IMR-90 (cell line): ENCODE measurements at regions not wholly inside any gene's neighbourhood (a gene's known extent, or its start where the extent isn't known, plus 50 kb on each side); places are given as distances from the start of the nearest gene placed in this dataset.

ENCODE experiments used
- ATAC-seq: fragments of 200-7000 bp; cut with Tn5 transposase; 2 replicates; pipeline ENCODE4 v1.9.1; 2020; ENCODE audit warnings: low read depth, mild to moderate bottlenecking, moderate library complexity
- BruUV-seq: library from RNA; stranded (reverse); fragments of 400-500 nt; replicated peaks from 2 replicates; lab custom pipeline; 2021; lab: Mats Ljungman, UMichigan
- CTCF ChIA-PET: fragments of 300-600 bp; formaldehyde crosslinking; extraction: SDS; loops from one replicate; lab custom pipeline; 2021; ENCODE audit warnings: antibody characterized with exemption; lab: Yijun Ruan, JAX
- POLR2A ChIA-PET: fragments of 300-600 bp; sonication (Branson Sonifier 250); formaldehyde crosslinking; loops from one replicate; lab custom pipeline; 2022; ENCODE audit warnings: antibody characterized with exemption; ENCODE audit not compliant: unreplicated experiment; lab: Charles Lee
- DNase-seq: peaks from one replicate; pipeline ENCODE4 v3.0.0; 2013
- H2AFZ ChIP-seq: replicated peaks from 2 replicates; pipeline ENCODE3; 2013; ENCODE audit warnings: low read length, mild to moderate bottlenecking; ENCODE audit not compliant: poor library complexity
- H2AK5ac ChIP-seq: 2 replicates; pipeline ENCODE4 v1.6.1; 2013; ENCODE audit warnings: low read depth, low read length, inconsistent platforms
- H2AK9ac ChIP-seq: replicated peaks from 2 replicates; pipeline ENCODE3; 2013; ENCODE audit warnings: mild to moderate bottlenecking, low read depth, low read length, moderate library complexity; ENCODE audit not compliant: poor library complexity
- H2BK120ac ChIP-seq: 2 replicates; pipeline ENCODE4 v1.6.1; 2013; ENCODE audit warnings: low read depth, low read length, inconsistent platforms
- H2BK15ac ChIP-seq: 3 replicates; pipeline ENCODE4 v1.6.1; 2013; ENCODE audit warnings: low read depth, low read length, inconsistent platforms
- H2BK20ac ChIP-seq: 2 replicates; pipeline ENCODE4 v1.6.1; 2013; ENCODE audit warnings: low read depth, mild to moderate bottlenecking, inconsistent platforms, low read length, moderate library complexity
- H2BK5ac ChIP-seq: 2 replicates; pipeline ENCODE4 v1.6.1; 2013; ENCODE audit warnings: mild to moderate bottlenecking, low read depth, low read length, inconsistent platforms; ENCODE audit not compliant: poor library complexity, severe bottlenecking
- H3K14ac ChIP-seq: replicated peaks from 2 replicates; pipeline ENCODE4 v1.6.1; 2013; ENCODE audit warnings: low read depth, low read length, inconsistent platforms
- H3K18ac ChIP-seq: 2 replicates; pipeline ENCODE4 v1.6.1; 2013; ENCODE audit warnings: low read depth, low read length, control low read depth
- H3K23ac ChIP-seq: 2 replicates; pipeline ENCODE4 v1.6.1; 2013; ENCODE audit warnings: low read depth, low read length, inconsistent platforms
- H3K27ac ChIP-seq: 2 replicates; pipeline ENCODE4 v1.5.1; 2013; ENCODE audit warnings: mild to moderate bottlenecking, control low read depth, low read length; ENCODE audit not compliant: insufficient read depth
- H3K27me3 ChIP-seq: 2 replicates; pipeline ENCODE4 v1.6.1; 2013; ENCODE audit warnings: low read length; ENCODE audit not compliant: control insufficient read depth, insufficient read depth
- H3K36me3 ChIP-seq: 2 replicates; pipeline ENCODE4 v1.6.1; 2013; ENCODE audit warnings: low read length, mixed read lengths; ENCODE audit not compliant: control insufficient read depth, insufficient read depth
- H3K4ac ChIP-seq: 2 replicates; pipeline ENCODE4 v1.6.1; 2013; ENCODE audit warnings: low read depth, low read length, inconsistent platforms
- H3K4me1 ChIP-seq: 2 replicates; pipeline ENCODE4 v1.6.1; 2013; ENCODE audit warnings: low read length, mixed read lengths; ENCODE audit not compliant: control insufficient read depth, insufficient read depth
- H3K4me2 ChIP-seq: 2 replicates; pipeline ENCODE4 v1.6.1; 2013; ENCODE audit warnings: low read depth, mild to moderate bottlenecking, control low read depth, low read length, moderate library complexity
- H3K4me3 ChIP-seq: 2 replicates; pipeline ENCODE4 v1.5.1; 2013; ENCODE audit warnings: low read depth, mild to moderate bottlenecking, control low read depth, low read length, moderate library complexity; ENCODE audit not compliant: insufficient read depth
- H3K56ac ChIP-seq: 2 replicates; pipeline ENCODE4 v1.6.1; 2013; ENCODE audit warnings: low read length, inconsistent platforms; ENCODE audit not compliant: insufficient read depth; ENCODE audit errors: extremely low read depth
- H3K79me1 ChIP-seq, 2 experiments: 2 replicates each; pipeline ENCODE4 v1.6.1; 2013; ENCODE audit warnings: low read length in 2 of 2, inconsistent platforms in 1 of 2, low read depth in 1 of 2
- H3K9ac ChIP-seq: 2 replicates; pipeline ENCODE4 v1.6.1; 2013; ENCODE audit warnings: low read depth, low read length, control low read depth
- H3K9me1 ChIP-seq: 2 replicates; pipeline ENCODE4 v1.6.1; 2013; ENCODE audit warnings: low read length, inconsistent platforms; ENCODE audit not compliant: insufficient read depth
- H3K9me3 ChIP-seq: 2 replicates; pipeline ENCODE4 v1.6.1; 2013; ENCODE audit warnings: low read length; ENCODE audit not compliant: control insufficient read depth, insufficient read depth
- H4K20me1 ChIP-seq: 2 replicates; pipeline ENCODE4 v1.6.1; 2013; ENCODE audit warnings: low read length, inconsistent platforms; ENCODE audit not compliant: insufficient read depth
- H4K5ac ChIP-seq: 2 replicates; pipeline ENCODE4 v1.6.1; 2013; ENCODE audit warnings: mild to moderate bottlenecking, low read depth, low read length, control low read depth
- H4K8ac ChIP-seq, 2 experiments: 2 replicates each; pipeline ENCODE4 v1.6.1; 2013; ENCODE audit warnings: low read depth in 2 of 2, low read length in 2 of 2, control low read depth in 1 of 2, inconsistent platforms in 1 of 2
- H4K91ac ChIP-seq: 2 replicates; pipeline ENCODE4 v1.6.1; 2013; ENCODE audit warnings: low read depth, low read length, inconsistent platforms; ENCODE audit not compliant: insufficient read depth
- BHLHE40 ChIP-seq: fragments of 150-350 bp; IDR thresholded peaks from 2 replicates; pipeline ENCODE4 v1.6.1; 2016; ENCODE audit warnings: mild to moderate bottlenecking, low read depth, low read length
- CEBPB ChIP-seq: IDR thresholded peaks from 2 replicates; pipeline ENCODE4 v1.6.1; 2012; ENCODE audit warnings: low read depth, low read length, improper control_type of control experiment
- CHD1 ChIP-seq: IDR thresholded peaks from 2 replicates; pipeline ENCODE4 v1.6.1; 2012; ENCODE audit warnings: low read depth, low read length, improper control_type of control experiment
- FOS ChIP-seq: fragments of 150-350 bp; IDR thresholded peaks from 2 replicates; pipeline ENCODE4 v1.6.1; 2016; ENCODE audit warnings: low read depth, low read length
- MAFK ChIP-seq: IDR thresholded peaks from 2 replicates; pipeline ENCODE4 v1.6.1; 2012; ENCODE audit warnings: low read depth, low read length, improper control_type of control experiment
- MAZ ChIP-seq: IDR thresholded peaks from 2 replicates; pipeline ENCODE4 v1.6.1; 2012; ENCODE audit warnings: low read depth, mild to moderate bottlenecking, low read length, improper control_type of control experiment, moderate library complexity, borderline replicate concordance
- MXI1 ChIP-seq: IDR thresholded peaks from 2 replicates; pipeline ENCODE4 v1.6.1; 2012; ENCODE audit warnings: low read depth, mild to moderate bottlenecking, low read length, moderate library complexity, borderline replicate concordance
- POLR2A ChIP-seq: IDR thresholded peaks from 2 replicates; pipeline ENCODE4 v1.6.1; 2012; ENCODE audit warnings: mild to moderate bottlenecking, low read depth, low read length
- RAD21 ChIP-seq: IDR thresholded peaks from 2 replicates; pipeline ENCODE4 v1.6.1; 2012; ENCODE audit warnings: low read length, improper control_type of control experiment
- RCOR1 ChIP-seq: IDR thresholded peaks from 2 replicates; pipeline ENCODE4 v1.6.1; 2012; ENCODE audit warnings: mild to moderate bottlenecking, low read length, improper control_type of control experiment; ENCODE audit not compliant: insufficient replicate concordance
- RFX5 ChIP-seq: IDR thresholded peaks from 2 replicates; pipeline ENCODE4 v1.8.0; 2012; ENCODE audit warnings: low read depth, mild to moderate bottlenecking, low read length, moderate library complexity
- SMC3 ChIP-seq: fragments of 150-350 bp; IDR thresholded peaks from 2 replicates; pipeline ENCODE4 v1.6.1; 2016; ENCODE audit warnings: low read depth, mild to moderate bottlenecking, antibody characterized with exemption, low read length, moderate library complexity
- WGBS, 2 experiments: methylation state at CpG; one replicate each; pipeline versions ENCODE4 v1.1.5 to v1.1.7; 2013; ENCODE audit warnings: missing lambda C conversion rate in 2 of 2; ENCODE audit not compliant: insufficient read length in 1 of 2; ENCODE audit errors: extremely low coverage in 2 of 2; 5-methylcytosine and 5-hydroxymethylcytosine counted together
- dilution Hi-C: fragments of 300-500 bp; cut with HindIII; formaldehyde crosslinking; loops from one replicate; pipeline ENCODE4 v1.14.3; 2018; ENCODE audit warnings: low sequenced_read_pairs; ENCODE audit not compliant: unreplicated experiment
- in situ Hi-C: fragments of 300-500 bp; cut with MboI; formaldehyde crosslinking; loops from 3 replicates; pipeline ENCODE4 v1.14.3; 2019; ENCODE audit warnings: low sequenced_read_pairs, inconsistent platforms, mixed read lengths
- intact Hi-C: fragments of 100-400 bp; cut with micrococcal nuclease; formaldehyde crosslinking; loops from 2 replicates; pipeline ENCODE4 v1.10.0; 2022
- TF ChIP-seq, protein P1 (sequence below): fragments of 150-350 bp; IDR thresholded peaks from 2 replicates; pipeline ENCODE4 v1.6.1; 2016; ENCODE audit warnings: low read depth, mild to moderate bottlenecking, low read length, moderate library complexity, borderline replicate concordance
- TF ChIP-seq, protein P2 (sequence below): conservative IDR thresholded peaks from 2 replicates; pipeline ENCODE4 v1.5.1; 2012; ENCODE audit warnings: mild to moderate bottlenecking, low read depth, low read length, improper control_type of control experiment
- TF ChIP-seq, protein P3 (sequence below): fragments of 150-350 bp; IDR thresholded peaks from 2 replicates; pipeline ENCODE4 v1.6.1; 2017; ENCODE audit warnings: mild to moderate bottlenecking, antibody characterized with exemption, low read length, low read depth

DNA sequence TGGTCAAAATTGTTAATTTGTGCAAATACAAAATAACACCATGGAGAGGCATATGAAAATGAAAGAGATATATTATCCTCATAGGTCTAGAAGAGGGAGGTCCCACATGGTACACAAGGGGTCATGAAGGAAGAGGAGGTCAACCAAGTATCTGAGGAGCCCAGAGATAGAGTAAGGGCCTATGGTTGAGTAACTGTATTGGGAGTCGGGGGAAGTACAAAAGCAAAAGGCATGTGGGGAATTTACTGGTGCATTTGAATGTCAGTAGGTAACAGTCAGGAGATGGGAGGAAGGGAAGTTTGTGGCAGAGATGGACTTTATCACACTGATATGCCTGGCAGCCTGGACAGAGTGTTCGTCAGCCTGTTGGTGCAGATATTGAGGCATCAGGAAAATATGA is 1113.7 kb downstream of the OTOL1 start:
- TF ChIP-seq POLR2A (no peak), FOS (no peak), RFX5 (no peak), MAZ (no peak), MXI1 (no peak), RAD21 (no peak), CEBPB (no peak), RCOR1 (no peak), SMC3 (no peak), CHD1 (no peak), MAFK (no peak), BHLHE40 (no peak)
- TF ChIP-seq, protein P1, sequence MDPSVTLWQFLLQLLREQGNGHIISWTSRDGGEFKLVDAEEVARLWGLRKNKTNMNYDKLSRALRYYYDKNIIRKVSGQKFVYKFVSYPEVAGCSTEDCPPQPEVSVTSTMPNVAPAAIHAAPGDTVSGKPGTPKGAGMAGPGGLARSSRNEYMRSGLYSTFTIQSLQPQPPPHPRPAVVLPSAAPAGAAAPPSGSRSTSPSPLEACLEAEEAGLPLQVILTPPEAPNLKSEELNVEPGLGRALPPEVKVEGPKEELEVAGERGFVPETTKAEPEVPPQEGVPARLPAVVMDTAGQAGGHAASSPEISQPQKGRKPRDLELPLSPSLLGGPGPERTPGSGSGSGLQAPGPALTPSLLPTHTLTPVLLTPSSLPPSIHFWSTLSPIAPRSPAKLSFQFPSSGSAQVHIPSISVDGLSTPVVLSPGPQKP, result no peak
- TF ChIP-seq, protein P2, sequence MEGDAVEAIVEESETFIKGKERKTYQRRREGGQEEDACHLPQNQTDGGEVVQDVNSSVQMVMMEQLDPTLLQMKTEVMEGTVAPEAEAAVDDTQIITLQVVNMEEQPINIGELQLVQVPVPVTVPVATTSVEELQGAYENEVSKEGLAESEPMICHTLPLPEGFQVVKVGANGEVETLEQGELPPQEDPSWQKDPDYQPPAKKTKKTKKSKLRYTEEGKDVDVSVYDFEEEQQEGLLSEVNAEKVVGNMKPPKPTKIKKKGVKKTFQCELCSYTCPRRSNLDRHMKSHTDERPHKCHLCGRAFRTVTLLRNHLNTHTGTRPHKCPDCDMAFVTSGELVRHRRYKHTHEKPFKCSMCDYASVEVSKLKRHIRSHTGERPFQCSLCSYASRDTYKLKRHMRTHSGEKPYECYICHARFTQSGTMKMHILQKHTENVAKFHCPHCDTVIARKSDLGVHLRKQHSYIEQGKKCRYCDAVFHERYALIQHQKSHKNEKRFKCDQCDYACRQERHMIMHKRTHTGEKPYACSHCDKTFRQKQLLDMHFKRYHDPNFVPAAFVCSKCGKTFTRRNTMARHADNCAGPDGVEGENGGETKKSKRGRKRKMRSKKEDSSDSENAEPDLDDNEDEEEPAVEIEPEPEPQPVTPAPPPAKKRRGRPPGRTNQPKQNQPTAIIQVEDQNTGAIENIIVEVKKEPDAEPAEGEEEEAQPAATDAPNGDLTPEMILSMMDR, result no peak
- TF ChIP-seq, protein P3, sequence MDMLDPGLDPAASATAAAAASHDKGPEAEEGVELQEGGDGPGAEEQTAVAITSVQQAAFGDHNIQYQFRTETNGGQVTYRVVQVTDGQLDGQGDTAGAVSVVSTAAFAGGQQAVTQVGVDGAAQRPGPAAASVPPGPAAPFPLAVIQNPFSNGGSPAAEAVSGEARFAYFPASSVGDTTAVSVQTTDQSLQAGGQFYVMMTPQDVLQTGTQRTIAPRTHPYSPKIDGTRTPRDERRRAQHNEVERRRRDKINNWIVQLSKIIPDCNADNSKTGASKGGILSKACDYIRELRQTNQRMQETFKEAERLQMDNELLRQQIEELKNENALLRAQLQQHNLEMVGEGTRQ, result no peak
- no peak overlapping the region for H2AFZ ChIP-seq
- DNase-seq (no peak), ATAC-seq (no peak)
- H3K4me2 ChIP-seq, result no peak overlapping the region
- no peak overlapping the region for H4K8ac ChIP-seq
- no peaks in the 10 kb centered on the region for H3K4me1 ChIP-seq
- H2BK120ac ChIP-seq, result no peak overlapping the region
- ChIA-PET POLR2A (no interaction called here), CTCF (no interaction called here)
- WGBS, 2 experiments, result 100% methylated on average over 1 of the region's 2 CpGs; no CpG with 5 or more reads in 1 of the 2 experiments
- H2AK9ac ChIP-seq, result no peak overlapping the region
- no peak overlapping the region for H3K18ac ChIP-seq
- no peak overlapping the region for H3K9ac ChIP-seq
- H3K79me1 ChIP-seq, result no peaks in the 10 kb centered on the region
- H3K36me3 ChIP-seq, result no peaks in the 10 kb centered on the region
- no TSS peak for BruUV-seq
- no peak overlapping the region for H4K5ac ChIP-seq
- dilution Hi-C loops, result no loop called here
- intact Hi-C loops, result loop anchor here (10.0 kb wide), 1 partner anchor 305 kb away; no protein-coding TSS in a partner anchor
- H3K4me3 ChIP-seq, result no peak overlapping the region
- no peak overlapping the region for H2BK20ac ChIP-seq
- no peak overlapping the region for H3K23ac ChIP-seq
- H4K91ac ChIP-seq, result no peak overlapping the region
- in situ Hi-C loops, result no loop called here
- H3K27ac ChIP-seq, result no peak overlapping the region
- H4K20me1 ChIP-seq, result no peaks in the 10 kb centered on the region
- no peak overlapping the region for H3K56ac ChIP-seq
- H3K4ac ChIP-seq, result no peak overlapping the region
- H3K9me1 ChIP-seq, result no peaks in the 10 kb centered on the region
- no peak overlapping the region for H3K14ac ChIP-seq
- H3K27me3 ChIP-seq, result no peaks in the 10 kb centered on the region
- H3K9me3 ChIP-seq, result no peaks in the 10 kb centered on the region
- no peak overlapping the region for H2BK5ac ChIP-seq
- no peak overlapping the region for H2BK15ac ChIP-seq
- no peak overlapping the region for H2AK5ac ChIP-seq
